Lung (tissue), 11 donors: ENCODE measurements at regions not wholly inside any gene's neighbourhood (a gene's known extent, or its start where the extent isn't known, plus 50 kb on each side); places are given as distances from the start of the nearest gene placed in this dataset.

Source experiments
- ATAC-seq: fragments of 200-7000 bp; cut with Tn5 transposase; one replicate; pipeline ENCODE4 v1.9.1; 2020; ENCODE audit warnings: moderate number of reproducible peaks; ENCODE audit not compliant: insufficient read depth, low FRiP score
- DNase-seq, 3 donors: peaks; one replicate each; pipeline ENCODE4 v3.0.0-alpha.2; 2013 to 2017
- H3K27ac ChIP-seq, 2 donors: one replicate each; pipeline ENCODE4 v1.5.1; 2013; ENCODE audit warnings: mild to moderate bottlenecking in 2 of 2, moderate library complexity in 2 of 2, control low read depth in 1 of 2, inconsistent platforms in 1 of 2, low read depth in 1 of 2, low read length in 1 of 2
- H3K27me3 ChIP-seq, 3 donors: one replicate each; pipeline ENCODE4 v1.5.1; 2013; ENCODE audit warnings: low read length in 2 of 3; ENCODE audit not compliant: control insufficient read depth in 3 of 3, insufficient read depth in 3 of 3
- H3K36me3 ChIP-seq, 4 donors: one replicate each; pipeline ENCODE4 v1.5.1; 2013; ENCODE audit warnings: low read length in 4 of 4, mild to moderate bottlenecking in 1 of 4, moderate library complexity in 1 of 4; ENCODE audit not compliant: control insufficient read depth in 4 of 4, insufficient read depth in 4 of 4
- H3K4me1 ChIP-seq, 5 donors: one replicate each; pipeline ENCODE4 v1.5.1; 2013; ENCODE audit warnings: low read length in 5 of 5, mild to moderate bottlenecking in 2 of 5, moderate library complexity in 1 of 5; ENCODE audit not compliant: control insufficient read depth in 5 of 5, insufficient read depth in 5 of 5
- H3K4me3 ChIP-seq: one replicate; pipeline ENCODE4 v1.5.1; 2013; ENCODE audit warnings: mild to moderate bottlenecking, control low read depth, moderate library complexity
- H3K9ac ChIP-seq, 2 donors: one replicate each; pipeline ENCODE4 v1.5.1; 2013; ENCODE audit warnings: low read length in 2 of 2, control low read depth in 1 of 2; ENCODE audit not compliant: insufficient read depth in 1 of 2
- H3K9me3 ChIP-seq, 4 donors: one replicate each; pipeline ENCODE4 v1.5.1; 2013; ENCODE audit warnings: low read length in 3 of 4, mild to moderate bottlenecking in 1 of 4, moderate library complexity in 1 of 4; ENCODE audit not compliant: control insufficient read depth in 4 of 4, insufficient read depth in 3 of 4
- CTCF ChIP-seq: IDR thresholded peaks from 2 replicates; pipeline ENCODE4 v1.5.1; 2012; ENCODE audit warnings: mild to moderate bottlenecking; ENCODE audit errors: control extremely low read depth, extremely low read depth
- WGBS, 2 donors: extraction: QIAGEN DNeasy Blood & Tissue Kit; methylation state at CpG; one replicate each; pipeline ENCODE4 v1.1.7; 2013; 5-methylcytosine and 5-hydroxymethylcytosine counted together
- donor health status: control.
- donor health status: control.
- donor health status: Bipolar disorder and iron deficiency.
- donor health status: healthy.
- donor health status: DM: yes; HTN: yes; CAD: no.

- Histone ChIP-seq H3K27me3 (no peaks in the 10 kb centered on the region), H3K4me3 (no peak overlapping the region), H3K27ac (no peak overlapping the region), H3K4me1 (no peaks in the 10 kb centered on the region), H3K9ac (no peak overlapping the region), H3K36me3 (no peaks in the 10 kb centered on the region), H3K9me3 (no peaks in the 10 kb centered on the region)
- ATAC-seq (no peak), DNase-seq (no peak)
- TF ChIP-seq CTCF: no peak
Observed at GRCh38 chr4:32917586-32917985, 2197.4 kb downstream of the PCDH7 start.

GRCh38 chr4:32929796-32930699 lies 2209.9 kb downstream of the PCDH7 start:
- no peaks in the 10 kb centered on the region for H3K27me3 ChIP-seq
- H3K27ac ChIP-seq: no peak overlapping the region
- 51 to 65% methylated on average over 4 of the region's 4 CpGs for WGBS, 2 donors
- no peaks in the 10 kb centered on the region for H3K9me3 ChIP-seq
- no peak overlapping the region for H3K9ac ChIP-seq
- DNase-seq: peak; percentile 24 to 63 (median 56)
- no peaks in the 10 kb centered on the region for H3K36me3 ChIP-seq
- no peak for ATAC-seq
- TF ChIP-seq CTCF: no peak
- peaks cover 0 to 8% (median 0%) of the 10 kb centered on the region in 5 donors for H3K4me1 ChIP-seq
- no peak overlapping the region for H3K4me3 ChIP-seq

- 34 to 50% methylated on average over 1 of the region's 1 CpG for WGBS, 2 donors
- peak in 1 of 3 donors; percentile 0 for DNase-seq
- H3K36me3 ChIP-seq: no peaks in the 10 kb centered on the region
- no peak overlapping the region for H3K27ac ChIP-seq
- H3K4me1 ChIP-seq: peaks cover 0 to 8% (median 0%) of the 10 kb centered on the region in 5 donors
- H3K4me3 ChIP-seq: no peak overlapping the region
- no peak for ATAC-seq
- TF ChIP-seq CTCF: no peak
- H3K9ac ChIP-seq: no peak overlapping the region
- H3K9me3 ChIP-seq: no peaks in the 10 kb centered on the region
- no peaks in the 10 kb centered on the region for H3K27me3 ChIP-seq
Observed at GRCh38 chr4:32930700-32931099, 2210.5 kb downstream of the PCDH7 start.
